HAP-1 (cell line): ENCODE measurements at regions not wholly inside any gene's neighbourhood (a gene's known extent, or its start where the extent isn't known, plus 50 kb on each side); places are given as distances from the start of the nearest gene placed in this dataset.
A peak's percentile ranks its signal among the peaks of the same experiment; 100 is the strongest.

Experiments
- DNase-seq, 2 experiments: peaks; one replicate each; pipeline ENCODE4 v3.0.0-alpha.2; 2016 to 2020; ENCODE audit warnings: low spot score in 2 of 2
- H3K27me3 ChIP-seq: fragments of 250-450 bp; sonication (Bioruptor Pico); 2 replicates; pipeline ENCODE4 v1.5.1; 2020; ENCODE audit warnings: low read depth, mild to moderate bottlenecking, moderate library complexity
- H3K36me3 ChIP-seq: fragments of 250-450 bp; sonication (Bioruptor Pico); replicated peaks from 2 replicates; pipeline ENCODE4 v1.5.1; 2020; ENCODE audit warnings: mild to moderate bottlenecking
- H3K4me1 ChIP-seq: fragments of 250-450 bp; sonication (Bioruptor Pico); 2 replicates; pipeline ENCODE4 v1.5.1; 2020; ENCODE audit warnings: mild to moderate bottlenecking
- H3K4me3 ChIP-seq: fragments of 250-450 bp; sonication (Bioruptor Pico); 2 replicates; pipeline ENCODE4 v1.5.1; 2020; ENCODE audit warnings: mild to moderate bottlenecking, moderate library complexity
- H3K9me3 ChIP-seq: fragments of 250-450 bp; sonication (Bioruptor Pico); 2 replicates; pipeline ENCODE4 v1.5.1; 2020; ENCODE audit warnings: mild to moderate bottlenecking, moderate library complexity
- in situ Hi-C: fragments of 300-500 bp; cut with MboI; formaldehyde crosslinking; loops from 3 replicates; pipeline ENCODE4 v1.14.3; 2020; ENCODE audit warnings: low sequenced_read_pairs, inconsistent platforms, mixed read lengths

DNA sequence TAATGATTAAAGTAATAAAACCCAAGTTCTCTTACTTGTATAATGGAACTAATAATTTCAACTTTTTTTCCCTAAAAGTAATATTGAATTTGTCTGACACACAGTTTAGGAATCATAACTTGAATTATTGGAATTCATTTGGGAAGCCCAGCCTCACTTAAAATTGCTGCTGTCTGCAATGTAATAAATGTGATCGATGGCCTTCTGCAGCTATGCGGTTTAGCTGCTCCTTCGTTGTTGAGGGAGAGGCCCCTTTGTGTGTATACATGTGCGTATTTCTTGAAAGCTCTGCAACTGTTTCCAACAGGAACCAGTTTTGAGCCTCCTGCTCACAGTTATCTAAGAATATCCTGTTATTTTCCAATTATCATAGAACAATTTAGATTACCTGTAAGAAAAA, 152.5 kb downstream of the AKR1D1 start:
- H3K4me3 ChIP-seq = no peak overlapping the region
- no peaks in the 10 kb centered on the region; the same call in 1 of the 2 replicates for H3K9me3 ChIP-seq
- H3K27me3 ChIP-seq = no peaks in the 10 kb centered on the region
- in situ Hi-C loops = no loop called here
- H3K4me1 ChIP-seq = peaks cover 8% of the 10 kb centered on the region
- DNase-seq = no peak
- H3K36me3 ChIP-seq = no peaks in the 10 kb centered on the region

DNA sequence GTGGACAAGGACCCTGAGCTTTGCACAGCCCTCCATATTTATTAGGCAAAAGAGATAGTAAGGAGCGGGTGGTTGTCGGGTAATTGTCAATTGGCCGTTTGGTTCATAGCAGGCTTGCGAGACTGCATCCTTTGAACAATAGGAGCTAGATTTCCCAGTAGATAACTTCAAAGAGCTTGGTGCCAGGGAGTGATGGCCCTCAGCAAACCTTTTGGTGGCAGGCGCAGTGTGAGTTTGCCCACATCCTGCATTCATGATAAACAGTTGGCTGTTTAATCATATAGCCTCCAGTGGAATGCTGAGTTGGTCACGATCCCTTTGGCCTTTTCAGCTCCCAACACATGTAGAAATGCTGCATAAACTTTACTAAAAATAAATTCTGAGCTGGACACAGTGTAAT, 156.9 kb downstream of the AKR1D1 start:
- Histone ChIP-seq H3K36me3 (no peaks in the 10 kb centered on the region), H3K4me3 (no peak overlapping the region), H3K4me1 (peaks cover 6% of the 10 kb centered on the region), H3K9me3 (no peaks in the 10 kb centered on the region), H3K27me3 (no peaks in the 10 kb centered on the region)
- in situ Hi-C loops = no loop called here
- no peak for DNase-seq

DNA sequence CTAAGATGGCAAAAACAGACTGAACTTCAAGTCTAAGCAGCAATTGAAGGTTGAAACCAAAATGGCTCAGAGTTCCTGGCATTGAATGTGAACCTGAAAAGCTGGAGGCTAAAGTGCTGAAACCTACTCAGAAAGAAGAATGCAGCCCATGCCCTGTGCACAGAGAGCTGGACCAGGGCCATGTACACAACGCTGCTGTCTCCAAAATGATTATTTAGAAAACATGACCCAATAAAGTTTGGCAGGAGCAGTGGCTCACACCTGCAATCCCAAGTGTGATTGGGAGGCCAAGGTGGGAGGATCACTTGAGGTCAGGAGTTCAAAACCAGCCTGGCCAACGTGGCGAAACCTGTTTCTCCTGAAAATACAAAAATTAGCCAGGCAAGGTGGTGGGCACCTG, 158.9 kb downstream of the AKR1D1 start:
- Histone ChIP-seq H3K4me1 (peaks cover 6% of the 10 kb centered on the region), H3K36me3 (no peaks in the 10 kb centered on the region), H3K9me3 (peaks cover 8% of the 10 kb centered on the region; the same call in 1 of the 2 replicates), H3K27me3 (no peaks in the 10 kb centered on the region), H3K4me3 (no peak overlapping the region)
- in situ Hi-C loops = no loop called here
- DNase-seq = no peak

DNA sequence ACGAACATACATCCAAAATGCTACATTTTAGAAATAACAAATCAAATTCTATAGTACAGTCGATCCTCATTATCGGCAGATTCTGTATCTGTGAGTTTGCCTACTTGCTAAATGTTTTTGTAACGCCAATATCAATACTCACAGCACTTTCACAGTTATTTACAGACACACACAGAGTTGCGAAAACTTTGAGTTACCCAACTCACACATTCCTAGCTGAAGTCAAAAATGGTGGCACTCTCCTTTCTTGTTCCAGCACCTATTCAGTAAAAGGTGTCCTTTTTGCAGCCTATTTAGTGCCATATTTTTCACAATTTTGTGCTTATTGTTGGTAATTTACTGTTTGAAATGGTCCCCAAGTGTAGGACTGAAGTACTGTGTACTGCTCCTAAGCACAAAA, 161.7 kb downstream of the AKR1D1 start:
- Histone ChIP-seq H3K27me3 (no peaks in the 10 kb centered on the region), H3K4me1 (peaks cover 11% of the 10 kb centered on the region), H3K9me3 (peaks cover 8% of the 10 kb centered on the region; the same call in 1 of the 2 replicates), H3K4me3 (no peak overlapping the region), H3K36me3 (no peaks in the 10 kb centered on the region)
- no peak for DNase-seq
- in situ Hi-C loops = no loop called here

DNA sequence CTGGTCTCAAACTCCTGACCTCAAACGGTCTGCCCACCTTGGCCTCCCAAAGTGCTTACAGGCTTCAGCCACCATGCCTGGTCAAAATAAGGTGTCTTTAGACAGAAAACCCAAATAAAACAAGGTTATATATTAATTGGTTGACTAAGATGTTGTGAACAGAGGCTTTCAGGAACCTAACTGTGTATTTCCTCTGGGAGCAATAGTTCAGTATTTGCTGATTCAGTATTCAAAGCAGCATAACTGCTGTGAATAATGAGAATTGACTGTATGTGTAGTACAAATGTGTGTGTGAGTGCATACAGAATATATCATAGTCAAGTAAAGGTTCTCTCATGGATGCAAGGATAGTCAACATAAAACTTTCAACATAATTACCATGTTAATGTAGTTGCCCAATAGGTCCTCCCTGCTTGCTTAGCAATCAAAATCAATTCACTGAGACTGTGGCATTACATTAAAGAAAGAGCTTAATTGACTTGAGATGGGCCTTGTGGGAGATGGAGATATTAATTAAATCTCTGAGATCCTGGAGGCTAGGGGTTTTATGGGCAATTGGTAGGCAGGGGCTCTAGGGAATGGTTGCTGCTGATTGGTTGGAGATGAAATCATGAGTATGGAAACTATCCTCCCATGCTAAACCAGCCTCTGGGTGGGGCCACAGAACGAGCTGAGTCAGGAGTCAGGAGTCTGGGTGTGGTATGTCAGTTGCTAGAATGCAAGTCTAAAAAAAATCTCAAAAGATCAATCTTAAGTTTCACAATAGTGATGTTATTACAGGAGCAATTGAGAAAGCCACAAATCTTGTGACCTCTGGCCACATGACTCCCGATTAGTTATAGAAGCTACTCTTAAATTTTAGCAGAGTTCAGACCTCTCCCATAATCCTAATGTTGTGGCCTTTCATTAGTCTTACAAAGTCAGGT, 162.7 kb downstream of the AKR1D1 start:
- in situ Hi-C loops = no loop called here
- DNase-seq = peak in 1 of 2 experiments; percentile 32

DNA sequence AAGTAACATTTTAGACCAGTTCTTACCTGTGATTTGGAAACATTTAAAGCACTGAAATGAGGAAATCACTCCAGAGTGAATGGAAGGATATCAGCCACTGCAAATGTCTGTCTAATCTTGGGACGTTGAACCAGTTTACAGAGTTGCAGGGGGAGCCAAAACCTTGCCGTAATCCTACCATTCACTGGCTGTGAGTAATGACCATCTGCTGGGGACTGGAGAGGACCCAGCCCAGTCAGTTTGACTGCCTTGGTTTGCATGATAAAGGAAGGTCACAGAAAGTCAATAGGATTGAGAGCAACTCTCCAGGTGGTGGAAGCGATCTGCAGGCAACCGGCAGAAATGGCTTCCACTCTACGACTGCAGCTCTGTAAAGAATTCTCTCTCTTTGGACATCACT, 167.2 kb downstream of the AKR1D1 start:
- peak; percentile 88 to 99 for DNase-seq
- Histone ChIP-seq H3K4me3 (peak overlapping the region; percentile 8; the same call in 1 of the 2 replicates), H3K9me3 (peaks cover 6% of the 10 kb centered on the region; the same call in 1 of the 2 replicates), H3K36me3 (no peaks in the 10 kb centered on the region), H3K27me3 (no peaks in the 10 kb centered on the region), H3K4me1 (peaks cover 52% of the 10 kb centered on the region)
- in situ Hi-C loops = no loop called here

More for the DNA sequence above, 162.7 kb downstream of the AKR1D1 start:
- peaks cover 18% of the 10 kb centered on the region for H3K4me1 ChIP-seq
- H3K27me3 ChIP-seq = no peaks in the 10 kb centered on the region
- no peak overlapping the region for H3K4me3 ChIP-seq
- no peaks in the 10 kb centered on the region for H3K36me3 ChIP-seq
- peaks cover 8% of the 10 kb centered on the region; the same call in 1 of the 2 replicates for H3K9me3 ChIP-seq

DNA sequence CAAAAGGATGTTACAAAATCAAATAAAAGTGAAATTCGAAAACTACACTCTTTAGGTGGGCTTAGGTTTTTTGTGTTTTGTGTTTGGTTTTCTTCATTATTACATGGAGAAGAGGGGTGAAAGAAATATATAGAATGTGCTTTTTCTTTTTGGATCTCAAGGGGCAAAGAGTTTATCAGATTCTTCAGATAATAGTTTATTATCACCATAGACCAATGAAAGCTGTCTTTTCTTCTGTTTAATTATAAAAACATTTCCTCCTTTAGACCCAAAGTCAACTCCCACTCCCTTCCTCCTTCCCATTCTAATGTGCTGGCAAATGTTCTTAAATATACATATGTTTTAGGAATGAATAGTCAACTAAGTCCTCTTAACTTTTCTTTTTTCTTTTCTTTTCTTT, 167.6 kb downstream of the AKR1D1 start:
- H3K4me3 ChIP-seq = no peak overlapping the region
- H3K36me3 ChIP-seq = no peaks in the 10 kb centered on the region
- peak in 1 of 2 experiments; percentile 55 for DNase-seq
- H3K9me3 ChIP-seq = peaks cover 2% of the 10 kb centered on the region; the same call in 1 of the 2 replicates
- in situ Hi-C loops = no loop called here
- H3K4me1 ChIP-seq = peaks cover 56% of the 10 kb centered on the region
- H3K27me3 ChIP-seq = no peaks in the 10 kb centered on the region

DNA sequence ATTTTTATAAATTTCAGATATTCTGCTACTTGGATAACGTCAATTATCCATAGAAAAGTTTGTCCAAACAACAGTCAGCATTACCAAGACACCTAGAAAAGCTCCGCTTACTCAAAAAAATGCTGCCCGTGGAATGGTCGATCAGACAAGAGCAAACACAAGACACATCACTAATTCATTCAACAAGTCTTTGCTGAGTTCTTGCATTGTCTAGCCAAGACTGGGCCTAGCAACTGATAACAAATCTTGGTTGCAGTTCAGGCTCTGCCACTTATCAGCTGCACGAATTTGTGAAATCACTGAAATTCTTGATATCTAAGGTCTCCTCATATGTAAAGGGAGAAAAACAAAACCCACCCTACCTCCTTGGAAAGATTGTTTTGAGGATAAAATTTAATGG, 168.3 kb downstream of the AKR1D1 start:
- no peaks in the 10 kb centered on the region for H3K36me3 ChIP-seq
- H3K4me1 ChIP-seq = peaks cover 56% of the 10 kb centered on the region
- H3K4me3 ChIP-seq = no peak overlapping the region
- in situ Hi-C loops = no loop called here
- DNase-seq = no peak
- no peaks in the 10 kb centered on the region for H3K27me3 ChIP-seq
- H3K9me3 ChIP-seq = 0 out of 2 replicates have a peak, but pooled peaks cover 3% of the 10 kb centered on the region

DNA sequence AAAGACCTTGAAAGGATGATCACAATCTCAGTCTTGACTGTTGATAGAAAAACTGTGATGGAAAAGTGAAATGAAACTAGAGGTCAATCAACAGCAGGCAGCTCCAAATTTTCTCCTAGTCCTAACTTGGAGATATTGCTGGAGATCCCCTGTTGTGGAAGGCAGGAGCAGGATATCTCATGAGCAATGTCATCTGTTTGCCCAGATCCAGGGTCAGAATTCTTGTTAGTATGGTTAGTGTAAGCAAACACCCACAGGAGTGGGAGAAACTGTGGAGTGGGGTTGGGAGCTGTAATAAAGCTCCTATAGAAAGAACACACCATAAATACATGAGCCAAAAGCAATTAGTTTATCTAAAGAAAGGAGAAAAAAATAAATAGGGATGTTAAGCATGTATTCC, 169.0 kb downstream of the AKR1D1 start:
- Histone ChIP-seq H3K36me3 (no peaks in the 10 kb centered on the region), H3K4me1 (peaks cover 56% of the 10 kb centered on the region), H3K4me3 (no peak overlapping the region), H3K9me3 (0 out of 2 replicates have a peak, but pooled peaks cover 3% of the 10 kb centered on the region), H3K27me3 (no peaks in the 10 kb centered on the region)
- in situ Hi-C loops = no loop called here
- DNase-seq = no peak

DNA sequence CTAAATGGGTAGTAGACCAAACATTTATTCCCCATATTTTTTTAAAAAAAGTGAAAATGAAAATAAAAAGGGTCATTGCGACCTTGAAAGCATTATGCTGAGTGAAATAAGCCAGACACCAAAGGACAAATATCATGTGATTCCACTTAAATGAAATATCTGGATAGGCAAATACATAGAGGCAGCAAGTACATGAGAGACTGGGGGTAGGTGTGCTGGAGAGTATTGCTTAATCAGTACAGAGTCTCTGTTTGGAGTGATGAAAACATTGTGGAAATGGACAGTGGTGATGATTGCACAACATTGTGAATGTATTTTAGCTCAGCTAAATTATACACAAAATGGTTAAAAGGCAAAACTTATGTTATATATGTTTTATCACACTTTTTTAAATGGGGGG, 169.4 kb downstream of the AKR1D1 start:
- in situ Hi-C loops = no loop called here
- no peaks in the 10 kb centered on the region for H3K27me3 ChIP-seq
- peak in 1 of 2 experiments; percentile 47 for DNase-seq

DNA sequence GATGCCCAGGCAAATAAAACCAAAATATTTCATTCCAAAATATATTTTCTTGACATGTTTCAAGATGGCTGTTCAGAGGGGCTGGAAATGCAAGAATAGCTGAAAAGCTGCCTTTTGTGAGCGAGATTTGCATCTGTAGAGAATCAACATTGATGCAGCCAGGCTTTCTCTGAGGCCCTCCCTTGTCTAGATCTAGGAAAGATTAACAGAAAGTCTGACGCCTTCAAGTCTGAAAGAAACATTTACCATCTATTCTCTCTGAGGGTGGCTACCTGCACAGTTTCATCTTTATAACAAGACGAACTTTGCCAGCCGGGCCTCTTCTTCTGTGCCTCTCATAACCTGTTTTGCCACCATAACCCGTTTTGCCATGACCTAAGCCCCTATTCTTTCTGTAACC, 170.2 kb downstream of the AKR1D1 start:
- peaks cover 56% of the 10 kb centered on the region for H3K4me1 ChIP-seq
- 0 out of 2 replicates have a peak, but pooled peaks cover 3% of the 10 kb centered on the region for H3K9me3 ChIP-seq
- H3K4me3 ChIP-seq = no peak overlapping the region
- in situ Hi-C loops = no loop called here
- no peaks in the 10 kb centered on the region for H3K36me3 ChIP-seq
- DNase-seq = peak; percentile 80 to 97
- no peaks in the 10 kb centered on the region for H3K27me3 ChIP-seq

More for the DNA sequence above, 169.4 kb downstream of the AKR1D1 start:
- peaks cover 56% of the 10 kb centered on the region for H3K4me1 ChIP-seq
- H3K36me3 ChIP-seq = no peaks in the 10 kb centered on the region
- H3K4me3 ChIP-seq = no peak overlapping the region
- H3K9me3 ChIP-seq = 0 out of 2 replicates have a peak, but pooled peaks cover 3% of the 10 kb centered on the region

DNA sequence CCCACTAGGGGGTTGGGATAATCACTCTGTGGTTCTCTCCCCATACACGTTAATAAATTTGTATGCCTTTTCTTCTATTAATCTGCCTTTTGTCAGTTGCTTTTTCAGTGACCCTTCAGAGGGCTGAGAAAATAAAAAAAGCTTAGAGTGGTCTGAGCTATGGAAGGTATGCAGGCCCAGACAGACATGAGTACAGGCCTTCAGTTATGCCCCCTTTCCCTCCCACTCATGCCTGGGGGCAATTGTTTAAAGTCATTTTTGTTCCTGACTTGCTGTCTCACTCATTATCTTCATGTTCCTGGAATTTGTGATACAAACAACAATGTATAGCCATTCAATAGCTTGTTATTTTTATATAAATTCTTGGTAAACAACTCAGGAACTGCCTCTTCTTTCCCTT, 170.8 kb downstream of the AKR1D1 start:
- 0 out of 2 replicates have a peak, but pooled peaks cover 3% of the 10 kb centered on the region for H3K9me3 ChIP-seq
- peaks cover 56% of the 10 kb centered on the region for H3K4me1 ChIP-seq
- DNase-seq = peak; percentile 87 to 96
- H3K36me3 ChIP-seq = no peaks in the 10 kb centered on the region
- in situ Hi-C loops = no loop called here
- H3K27me3 ChIP-seq = no peaks in the 10 kb centered on the region
- no peak overlapping the region for H3K4me3 ChIP-seq

DNA sequence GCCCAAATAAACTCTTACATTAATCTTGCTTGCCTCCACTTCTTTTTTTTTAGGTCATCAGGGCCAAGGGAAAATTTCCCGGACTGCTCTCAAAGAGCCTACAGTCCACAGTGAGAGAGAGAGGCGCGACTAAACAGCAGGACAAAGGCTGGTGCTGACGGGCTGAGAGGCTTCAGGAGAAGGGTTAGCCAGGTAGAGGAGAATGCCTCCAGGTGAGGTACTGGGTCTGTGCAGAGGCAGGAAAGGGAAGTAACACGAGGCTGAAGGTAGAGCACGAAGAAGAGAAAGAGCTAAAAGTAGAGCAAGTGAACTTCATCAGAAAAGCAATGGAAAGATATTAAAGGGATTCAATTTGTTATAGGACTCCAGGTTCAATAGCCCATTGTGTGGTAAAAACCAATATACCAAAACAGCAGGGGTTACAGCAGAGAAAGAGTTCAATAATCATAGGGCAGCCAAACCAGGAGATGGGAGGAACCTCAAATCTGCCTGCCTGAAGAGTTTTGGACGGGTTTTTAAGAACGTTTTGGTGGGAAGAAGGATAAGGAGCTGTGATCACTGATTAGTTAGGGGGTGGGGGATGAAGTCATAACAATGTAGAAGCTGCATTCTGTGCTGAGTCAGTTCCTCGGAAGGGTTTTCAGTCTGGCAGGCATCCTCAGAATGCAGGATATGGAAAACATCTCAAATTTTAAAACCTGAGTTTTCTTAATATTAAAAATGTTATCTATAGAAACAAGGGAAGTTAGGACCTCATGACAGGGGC, 171.5 kb downstream of the AKR1D1 start:
- peak in 1 of 2 experiments; percentile 52 for DNase-seq
- Histone ChIP-seq H3K4me3 (no peak overlapping the region), H3K4me1 (peaks cover 53% of the 10 kb centered on the region), H3K9me3 (0 out of 2 replicates have a peak, but pooled peaks cover 3% of the 10 kb centered on the region), H3K27me3 (no peaks in the 10 kb centered on the region), H3K36me3 (no peaks in the 10 kb centered on the region)
- in situ Hi-C loops = no loop called here
